ENCODE measurements at regions not wholly inside any gene's neighbourhood (a gene's known extent, or its start where the extent isn't known, plus 50 kb on each side); places are given as distances from the start of the nearest gene placed in this dataset.

- Histone ChIP-seq H3K27me3 (replicated peaks in 1 of 7) (no peaks in the 10 kb centered on the region), H3K9me3 (peaks cover 0 to 6% (median 0%) of the 10 kb centered on the region in 8 donors), H3K36me3 (no peaks in the 10 kb centered on the region), H3K27ac (no peak overlapping the region), H3K4me1 (no peaks in the 10 kb centered on the region), H3K4me3 (no peak overlapping the region)
- intact Hi-C loops (cut with DNase I; ENCODE audit: low total_unique reads): no loop called here
- TF ChIP-seq POLR2AphosphoS5 (IDR thresholded peaks at IDR 0.05) (no peak), POLR2A (IDR thresholded peaks at IDR 0.05) (no peak)
- TF ChIP-seq, protein P1, sequence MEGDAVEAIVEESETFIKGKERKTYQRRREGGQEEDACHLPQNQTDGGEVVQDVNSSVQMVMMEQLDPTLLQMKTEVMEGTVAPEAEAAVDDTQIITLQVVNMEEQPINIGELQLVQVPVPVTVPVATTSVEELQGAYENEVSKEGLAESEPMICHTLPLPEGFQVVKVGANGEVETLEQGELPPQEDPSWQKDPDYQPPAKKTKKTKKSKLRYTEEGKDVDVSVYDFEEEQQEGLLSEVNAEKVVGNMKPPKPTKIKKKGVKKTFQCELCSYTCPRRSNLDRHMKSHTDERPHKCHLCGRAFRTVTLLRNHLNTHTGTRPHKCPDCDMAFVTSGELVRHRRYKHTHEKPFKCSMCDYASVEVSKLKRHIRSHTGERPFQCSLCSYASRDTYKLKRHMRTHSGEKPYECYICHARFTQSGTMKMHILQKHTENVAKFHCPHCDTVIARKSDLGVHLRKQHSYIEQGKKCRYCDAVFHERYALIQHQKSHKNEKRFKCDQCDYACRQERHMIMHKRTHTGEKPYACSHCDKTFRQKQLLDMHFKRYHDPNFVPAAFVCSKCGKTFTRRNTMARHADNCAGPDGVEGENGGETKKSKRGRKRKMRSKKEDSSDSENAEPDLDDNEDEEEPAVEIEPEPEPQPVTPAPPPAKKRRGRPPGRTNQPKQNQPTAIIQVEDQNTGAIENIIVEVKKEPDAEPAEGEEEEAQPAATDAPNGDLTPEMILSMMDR (IDR thresholded peaks at IDR 0.05 in 8 of 11, conservative IDR thresholded peaks at IDR 0.05 in 3 of 11): no peak
- DNase-seq: no peak
- WGBS, 5 donors: 89 to 93% (median 92%) methylated on average over 4 of the region's 4 CpGs
Observed at GRCh38 chr6:12648171-12648570, 68.4 kb upstream of the PHACTR1 start.

- TF ChIP-seq POLR2A (IDR thresholded peaks at IDR 0.05): no peak
- Histone ChIP-seq H3K9me3 (peaks cover 0 to 6% (median 0%) of the 10 kb centered on the region in 8 donors), H3K4me3 (no peak overlapping the region), H3K36me3 (no peaks in the 10 kb centered on the region), H3K27me3 (replicated peaks in 1 of 7) (no peaks in the 10 kb centered on the region), H3K4me1 (no peaks in the 10 kb centered on the region), H3K27ac (no peak overlapping the region)
- 76 to 88% (median 86%) methylated on average over 1 of the region's 1 CpG for WGBS, 5 donors
- no peak for DNase-seq
- intact Hi-C loops (cut with DNase I; ENCODE audit: low total_unique reads): no loop called here
Observed at GRCh38 chr6:12649325-12649724, 67.2 kb upstream of the PHACTR1 start.

DNA sequence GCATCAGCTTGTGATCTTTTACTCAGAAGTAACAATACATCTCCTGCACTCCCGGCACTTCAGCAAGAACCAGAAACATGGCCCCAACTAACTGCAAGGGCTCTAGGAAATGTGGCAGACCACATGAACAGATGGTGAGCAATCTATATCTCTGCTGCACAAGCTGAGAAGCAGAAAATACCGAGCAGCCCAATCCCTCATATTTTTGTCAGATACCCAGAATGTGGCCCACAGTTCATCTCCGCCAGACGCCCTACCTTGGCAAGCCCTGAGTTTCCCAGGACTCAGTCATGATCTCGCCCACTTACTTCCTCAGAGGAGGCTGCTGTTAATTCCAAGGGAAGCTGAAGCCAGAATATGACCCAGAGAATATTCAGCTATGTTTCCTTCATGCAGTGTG is 63.1 kb upstream of the PHACTR1 start:
- Histone ChIP-seq H3K4me3 (no peak overlapping the region), H3K27ac (no peak overlapping the region), H3K36me3 (no peaks in the 10 kb centered on the region), H3K27me3 (replicated peaks in 1 of 7) (no peaks in the 10 kb centered on the region), H3K9me3 (peaks cover 0 to 6% (median 0%) of the 10 kb centered on the region in 8 donors), H3K4me1 (no peaks in the 10 kb centered on the region)
- DNase-seq: no peak
- no peak for TF ChIP-seq POLR2A (IDR thresholded peaks at IDR 0.05)
- TF ChIP-seq, protein P1 (IDR thresholded peaks at IDR 0.05 in 8 of 11, conservative IDR thresholded peaks at IDR 0.05 in 3 of 11): no peak
- no peak for TF ChIP-seq POLR2AphosphoS5 (IDR thresholded peaks at IDR 0.05)
- WGBS, 5 donors: 38 to 56% (median 42%) methylated on average over 5 of the region's 5 CpGs
- intact Hi-C loops (cut with DNase I; ENCODE audit: low total_unique reads): no loop called here

DNA sequence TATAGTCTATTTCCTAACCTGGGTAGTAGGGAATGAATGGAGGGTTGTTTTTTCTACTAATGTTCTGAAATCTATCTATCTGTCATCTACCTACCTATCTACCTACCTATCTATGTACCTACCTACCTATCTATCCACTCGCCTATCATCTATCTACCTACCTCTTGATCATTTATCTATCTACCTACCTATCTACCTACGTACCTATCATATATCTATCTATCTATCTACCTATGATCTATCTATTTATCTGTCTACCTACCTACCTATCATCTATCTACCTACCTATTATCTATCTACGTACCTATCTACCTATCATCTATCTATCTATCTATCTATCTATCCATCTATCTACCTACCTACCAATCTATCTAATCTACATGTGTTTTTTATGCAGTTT is 62.5 kb upstream of the PHACTR1 start:
- WGBS, 5 donors: 76 to 91% (median 80%) methylated on average over 3 of the region's 3 CpGs
- no peaks in the 10 kb centered on the region for H3K27me3 ChIP-seq (replicated peaks in 1 of 7)
- intact Hi-C loops (cut with DNase I; ENCODE audit: low total_unique reads): no loop called here

More for the DNA sequence above, 62.5 kb upstream of the PHACTR1 start:
- TF ChIP-seq, protein P1 (IDR thresholded peaks at IDR 0.05 in 8 of 11, conservative IDR thresholded peaks at IDR 0.05 in 3 of 11): no peak
- TF ChIP-seq POLR2AphosphoS5 (IDR thresholded peaks at IDR 0.05): no peak
- no peak for DNase-seq
- no peaks in the 10 kb centered on the region for H3K4me1 ChIP-seq
- no peak overlapping the region for H3K4me3 ChIP-seq
- no peak overlapping the region for H3K27ac ChIP-seq
- no peaks in the 10 kb centered on the region for H3K36me3 ChIP-seq
- peaks cover 0 to 5% (median 0%) of the 10 kb centered on the region in 8 donors for H3K9me3 ChIP-seq

Measured in spleen (tissue), 11 donors.